ENCODE measurements at regions not wholly inside any gene's neighbourhood (a gene's known extent, or its start where the extent isn't known, plus 50 kb on each side); places are given as distances from the start of the nearest gene placed in this dataset.

DNA sequence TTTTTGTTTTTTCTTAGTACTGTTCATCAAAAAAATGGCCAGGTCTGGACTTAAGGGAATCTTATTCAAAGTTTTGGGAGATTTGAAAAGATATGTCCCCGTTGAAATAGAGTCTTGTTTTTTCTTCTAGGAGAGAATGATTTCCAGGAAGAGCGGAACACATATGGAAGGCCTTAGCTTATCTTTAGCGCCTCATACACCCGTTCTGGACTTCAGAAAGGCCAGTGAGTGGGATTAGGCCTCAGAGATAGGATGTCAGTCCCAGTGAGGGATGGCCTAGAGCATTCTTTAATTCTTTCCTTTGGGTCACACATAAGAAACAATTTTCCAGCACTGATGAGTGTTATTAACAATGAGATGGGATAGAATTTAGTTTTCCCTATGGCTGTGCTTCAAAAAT lies 54.5 kb upstream of the HAND2 start:
- H3K27me3 ChIP-seq: no peaks in the 10 kb centered on the region
- no peak overlapping the region for H3K4me3 ChIP-seq (ENCODE audit: low read depth, low read length)
- H3K36me3 ChIP-seq: peaks cover 56% of the 10 kb centered on the region
- DNase-seq: no peak
- H3K4me1 ChIP-seq: no peaks in the 10 kb centered on the region
- TF ChIP-seq, protein P1, sequence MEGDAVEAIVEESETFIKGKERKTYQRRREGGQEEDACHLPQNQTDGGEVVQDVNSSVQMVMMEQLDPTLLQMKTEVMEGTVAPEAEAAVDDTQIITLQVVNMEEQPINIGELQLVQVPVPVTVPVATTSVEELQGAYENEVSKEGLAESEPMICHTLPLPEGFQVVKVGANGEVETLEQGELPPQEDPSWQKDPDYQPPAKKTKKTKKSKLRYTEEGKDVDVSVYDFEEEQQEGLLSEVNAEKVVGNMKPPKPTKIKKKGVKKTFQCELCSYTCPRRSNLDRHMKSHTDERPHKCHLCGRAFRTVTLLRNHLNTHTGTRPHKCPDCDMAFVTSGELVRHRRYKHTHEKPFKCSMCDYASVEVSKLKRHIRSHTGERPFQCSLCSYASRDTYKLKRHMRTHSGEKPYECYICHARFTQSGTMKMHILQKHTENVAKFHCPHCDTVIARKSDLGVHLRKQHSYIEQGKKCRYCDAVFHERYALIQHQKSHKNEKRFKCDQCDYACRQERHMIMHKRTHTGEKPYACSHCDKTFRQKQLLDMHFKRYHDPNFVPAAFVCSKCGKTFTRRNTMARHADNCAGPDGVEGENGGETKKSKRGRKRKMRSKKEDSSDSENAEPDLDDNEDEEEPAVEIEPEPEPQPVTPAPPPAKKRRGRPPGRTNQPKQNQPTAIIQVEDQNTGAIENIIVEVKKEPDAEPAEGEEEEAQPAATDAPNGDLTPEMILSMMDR (IDR thresholded peaks at IDR 0.05; ENCODE audit: low read depth, low read length): no peak
- H3K9me3 ChIP-seq: no peaks in the 10 kb centered on the region

Data from BE2C (cell line).